Karpas-422 (cell line): ENCODE measurements at regions not wholly inside any gene's neighbourhood (a gene's known extent, or its start where the extent isn't known, plus 50 kb on each side); places are given as distances from the start of the nearest gene placed in this dataset. TPM values are rescaled to one million over a fixed set of nuclear protein-coding genes. Genes with fewer than 3 reads are reported as not detected.

Source experiments
- DNase-seq: peaks from one replicate; pipeline ENCODE4 v3.0.0-alpha.2; 2015
- H2AFZ ChIP-seq: fragments of 200-600 bp; sonication (generic); 2 replicates; pipeline ENCODE4 v1.6.1; 2014; ENCODE audit warnings: antibody characterized with exemption, low read length, mixed read lengths
- H3K27ac ChIP-seq: fragments of 200-600 bp; sonication (generic); 2 replicates; pipeline ENCODE4 v1.5.1; 2014; ENCODE audit warnings: mild to moderate bottlenecking, low read length, moderate library complexity
- H3K27me3 ChIP-seq: fragments of 200-600 bp; sonication (generic); 2 replicates; pipeline ENCODE4 v1.6.1; 2014; ENCODE audit warnings: low read length, mixed read lengths
- H3K36me3 ChIP-seq: fragments of 200-600 bp; sonication (generic); 2 replicates; pipeline ENCODE4 v1.6.1; 2014; ENCODE audit warnings: low read length, mixed read lengths; ENCODE audit not compliant: insufficient read depth
- H3K4me1 ChIP-seq: fragments of 200-600 bp; sonication (generic); 2 replicates; pipeline ENCODE4 v1.6.1; 2014; ENCODE audit warnings: mild to moderate bottlenecking, low read length, mixed read lengths
- H3K4me2 ChIP-seq: fragments of 200-600 bp; sonication (generic); 2 replicates; pipeline ENCODE4 v1.6.1; 2014; ENCODE audit warnings: low read length, low read depth, mild to moderate bottlenecking; ENCODE audit not compliant: poor library complexity, severe bottlenecking
- H3K4me3 ChIP-seq: fragments of 200-600 bp; sonication (generic); 2 replicates; pipeline ENCODE4 v1.5.1; 2014; ENCODE audit warnings: mild to moderate bottlenecking, antibody characterized with exemption, low read length, mixed read lengths
- H3K79me2 ChIP-seq: fragments of 200-600 bp; sonication (generic); 2 replicates; pipeline ENCODE4 v1.6.1; 2014; ENCODE audit warnings: mild to moderate bottlenecking, low read length, mixed read lengths
- H3K9ac ChIP-seq: fragments of 200-600 bp; sonication (generic); 2 replicates; pipeline ENCODE4 v1.6.0; 2014; ENCODE audit warnings: low read length
- H3K9me2 ChIP-seq: fragments of 200-600 bp; sonication (generic), shearing (Covaris generic); replicated peaks from 2 replicates; pipeline ENCODE4 v1.6.0; 2014; ENCODE audit warnings: mild to moderate bottlenecking, low read length, moderate library complexity; ENCODE audit not compliant: insufficient read depth
- H3K9me3 ChIP-seq: fragments of 300-700, 200-600 bp; sonication (generic); 2 replicates; pipeline ENCODE4 v1.6.1; 2014; ENCODE audit warnings: low read length, mixed read lengths
- H4K20me1 ChIP-seq: fragments of 200-600 bp; sonication (generic); 2 replicates; pipeline ENCODE4 v1.6.1; 2014; ENCODE audit warnings: mild to moderate bottlenecking, antibody characterized with exemption, low read length, low read depth; ENCODE audit not compliant: insufficient read depth
- small RNA-seq: library from RNA; depleted of rRNA; stranded (forward); fragments of <200 nt; gene quantifications from one replicate; pipeline ENCODE3, GENCODE V24; 2014

GRCh38 chr4:115171220-115171619 is 57.8 kb upstream of the NDST4 start:
- Histone ChIP-seq H3K9me3 (no peaks in the 10 kb centered on the region), H3K9ac (no peak overlapping the region), H3K27me3 (no peaks in the 10 kb centered on the region), H3K79me2 (no peaks in the 10 kb centered on the region), H2AFZ (no peak overlapping the region), H4K20me1 (no peaks in the 10 kb centered on the region), H3K4me1 (no peaks in the 10 kb centered on the region), H3K4me3 (no peak overlapping the region), H3K27ac (no peak overlapping the region), H3K36me3 (no peaks in the 10 kb centered on the region), H3K9me2 (no peaks in the 10 kb centered on the region), H3K4me2 (no peak overlapping the region)
- no peak for DNase-seq

- H3K4me1 ChIP-seq = no peaks in the 10 kb centered on the region
- no peak overlapping the region for H3K27ac ChIP-seq
- H3K4me3 ChIP-seq = no peak overlapping the region
- H3K4me2 ChIP-seq = no peak overlapping the region
- no peak overlapping the region for H2AFZ ChIP-seq
- H3K27me3 ChIP-seq = no peaks in the 10 kb centered on the region
- no peaks in the 10 kb centered on the region for H4K20me1 ChIP-seq
- no peak overlapping the region for H3K9ac ChIP-seq
- no peak for DNase-seq
- H3K36me3 ChIP-seq = no peaks in the 10 kb centered on the region
- H3K9me2 ChIP-seq = no peaks in the 10 kb centered on the region
- no peaks in the 10 kb centered on the region for H3K9me3 ChIP-seq
- no peaks in the 10 kb centered on the region for H3K79me2 ChIP-seq
These were observed 52.1 kb upstream of the NDST4 start for GRCh38 chr4:115165503-115165902.

Small RNA genes lying in the stretch of these regions (small RNA-seq; reads per million reads assigned to genes)
- gene RNU6-119P = not detected
